PC-3 (cell line): ENCODE measurements at regions not wholly inside any gene's neighbourhood (a gene's known extent, or its start where the extent isn't known, plus 50 kb on each side); places are given as distances from the start of the nearest gene placed in this dataset.

Source experiments
- CTCF ChIP-seq: fragments of 300-600 bp; sonication (generic); conservative IDR thresholded peaks from 2 replicates; pipeline ENCODE4 v1.5.1; 2017; ENCODE audit warnings: antibody characterized with exemption, low read depth, mild to moderate bottlenecking, low read length
- EZH2 ChIP-seq: fragments of 300-600 bp; sonication (generic); IDR thresholded peaks from one replicate; pipeline ENCODE4 v1.6.1; 2017; ENCODE audit warnings: antibody characterized with exemption, mild to moderate bottlenecking, low read length; ENCODE audit not compliant: unreplicated experiment
- EZH2phosphoT487 ChIP-seq: fragments of 300-600 bp; sonication (generic); IDR thresholded peaks from 2 replicates; pipeline ENCODE4 v1.6.1; 2018; ENCODE audit warnings: mild to moderate bottlenecking, antibody characterized with exemption, low read length, borderline replicate concordance

DNA sequence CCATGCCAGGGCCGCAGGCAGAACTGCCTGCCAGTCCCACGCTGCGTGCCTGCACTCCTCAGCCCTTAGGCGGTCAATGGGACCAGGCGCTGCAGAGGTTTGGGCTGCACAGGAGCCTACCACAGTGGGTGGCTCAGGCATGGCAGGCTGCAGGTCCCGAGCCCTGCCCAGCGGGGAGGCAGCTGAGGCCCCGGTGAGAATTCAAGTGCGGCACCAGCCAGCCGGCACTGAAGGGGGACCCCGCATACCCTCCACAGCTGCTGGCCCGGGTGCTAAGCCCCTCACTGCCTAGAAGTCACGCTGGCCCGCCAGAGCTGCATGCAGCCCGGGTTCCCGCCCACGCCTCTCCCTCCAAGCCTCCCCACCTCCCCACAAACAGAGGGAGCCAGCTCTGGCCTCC lies 302.5 kb upstream of the UGT8 start:
- TF ChIP-seq CTCF (no peak), EZH2 (no peak), EZH2phosphoT487 (no peak)
